GM19468 (cell line): ENCODE measurements at regions not wholly inside any gene's neighbourhood (a gene's known extent, or its start where the extent isn't known, plus 50 kb on each side); places are given as distances from the start of the nearest gene placed in this dataset.

Experiments used
- ATAC-seq: cut with Tn5 transposase; IDR thresholded peaks from one replicate; pipeline ENCODE4 v1.9.1; 2021; ENCODE audit warnings: mild to moderate bottlenecking, moderate library complexity, moderate number of reproducible peaks; ENCODE audit not compliant: unreplicated experiment; ENCODE audit errors: extremely low read depth

- no peak for ATAC-seq
These were observed 53.6 kb upstream of the DPT start for GRCh38 chr1:168782559-168783116.

DNA sequence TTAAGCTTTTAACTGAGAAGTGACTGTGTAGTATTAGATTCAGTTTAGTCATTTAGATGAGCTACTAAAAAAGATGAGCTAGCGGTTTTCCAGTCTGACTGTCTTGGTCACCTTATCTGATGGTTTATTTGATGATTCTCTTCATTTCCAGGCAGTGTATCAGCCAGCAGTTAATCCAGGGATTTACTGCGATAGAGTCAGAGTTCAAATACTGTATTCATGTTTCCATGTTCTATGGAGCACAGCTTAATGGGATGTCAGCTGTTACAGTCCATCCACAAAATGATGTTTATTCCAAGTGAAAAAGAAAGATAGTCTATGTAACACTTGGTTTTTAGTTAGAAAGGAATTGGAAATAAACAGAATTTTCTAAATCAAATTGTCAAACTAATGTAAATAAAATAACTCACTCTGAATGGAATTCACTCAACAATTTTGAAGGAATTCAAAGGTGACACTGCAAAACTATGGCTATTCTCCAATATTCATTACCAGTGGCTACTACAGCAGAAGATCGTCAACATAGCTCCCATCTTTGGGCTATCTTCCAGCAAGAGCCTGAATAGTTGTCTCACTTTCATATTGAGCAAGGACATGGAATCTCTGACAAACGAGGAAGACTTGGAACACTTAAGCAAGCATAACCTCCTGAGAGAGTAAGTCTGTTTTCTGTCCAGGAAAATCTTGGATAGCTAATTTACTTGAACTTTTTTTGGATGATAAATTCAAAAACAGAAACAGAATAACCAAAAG, 54.6 kb upstream of the DPT start:
- no peak for ATAC-seq

DNA sequence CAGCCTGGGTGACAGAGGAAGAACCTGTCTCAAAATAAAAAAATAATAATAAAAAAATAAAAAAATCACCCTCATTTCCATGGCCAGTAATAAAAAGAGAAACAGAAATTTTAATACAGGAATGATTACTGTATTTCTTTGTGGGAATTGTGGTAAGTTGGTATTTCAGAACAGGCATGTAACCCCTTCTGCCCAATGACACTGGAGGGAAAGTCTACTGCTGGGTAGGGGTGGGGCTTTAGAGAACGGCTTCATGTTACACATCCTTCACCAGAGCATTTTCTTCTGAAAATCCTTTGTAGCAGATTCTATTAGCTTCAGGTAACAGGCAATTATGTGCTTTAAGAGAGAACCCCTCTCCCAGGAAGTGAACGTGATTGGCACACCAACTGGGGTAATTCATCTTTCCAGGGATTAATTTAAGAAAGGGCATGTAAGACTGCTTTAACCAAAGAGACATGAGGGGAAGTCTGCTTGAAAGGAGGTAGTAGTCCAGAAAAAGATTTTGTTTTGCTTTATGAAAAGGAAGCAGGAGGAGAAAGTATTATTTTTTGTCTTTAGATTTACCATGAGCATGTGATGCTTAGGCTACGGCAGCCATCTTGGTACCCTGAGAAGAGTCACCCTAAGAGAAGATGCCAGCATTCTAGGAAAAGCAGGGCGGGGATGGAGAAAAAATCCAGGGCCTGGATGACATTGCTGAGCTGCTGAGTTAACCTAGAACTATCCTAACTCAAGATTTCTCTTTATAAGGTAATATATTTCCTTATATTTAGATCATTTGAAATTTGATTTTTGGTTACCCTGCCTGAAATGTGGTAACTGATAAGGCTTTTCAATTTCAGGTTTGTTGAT, 57.7 kb upstream of the DPT start:
- no peak for ATAC-seq

GRCh38 chr1:168788258-168788657, 59.3 kb upstream of the DPT start:
- no peak for ATAC-seq

- ATAC-seq: no peak
These were observed 60.5 kb upstream of the DPT start for GRCh38 chr1:168789501-168789900.

DNA sequence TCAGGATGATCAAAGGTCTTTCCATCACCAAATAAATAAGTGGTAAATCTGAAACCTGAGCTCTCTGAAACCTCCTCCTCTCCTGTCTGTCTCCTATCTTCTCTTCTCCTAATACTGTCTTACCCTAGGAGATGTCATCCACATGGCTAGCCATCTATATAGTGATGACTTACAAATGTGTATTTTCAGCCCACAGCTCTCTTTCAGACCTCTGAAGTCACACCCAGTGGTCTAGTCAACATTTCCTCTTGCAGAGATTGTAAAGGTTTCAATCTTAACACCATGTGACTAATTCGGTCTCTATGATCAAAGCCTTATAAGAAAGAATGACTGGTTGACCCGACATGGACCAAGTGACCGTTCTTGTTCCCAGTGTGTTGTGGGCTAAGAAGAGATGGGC, 63.1 kb upstream of the DPT start:
- ATAC-seq: no peak

- no peak for ATAC-seq
These were observed 63.7 kb upstream of the DPT start for GRCh38 chr1:168792592-168793125.

GRCh38 chr1:168794057-168794456, 65.1 kb upstream of the DPT start:
- ATAC-seq: no peak

DNA sequence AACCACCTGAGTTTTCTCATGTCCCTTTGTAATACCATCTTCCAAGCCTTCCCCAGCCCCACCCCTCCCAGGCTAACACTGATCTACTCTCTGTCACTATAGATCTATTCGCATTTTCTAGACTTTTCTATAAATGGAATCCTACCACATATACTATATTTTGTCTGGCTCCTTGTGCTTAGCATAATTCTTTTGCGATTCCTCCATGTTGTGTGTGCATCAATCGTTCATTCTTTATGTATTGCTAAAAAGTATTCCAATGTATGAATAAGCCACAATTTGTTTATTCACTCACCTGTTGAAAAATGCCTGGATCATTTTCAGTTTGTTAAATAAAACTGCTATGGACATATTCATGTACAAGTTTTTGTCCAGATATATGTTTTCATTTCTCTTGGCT, 66.7 kb upstream of the DPT start:
- no peak for ATAC-seq

- no peak for ATAC-seq
These were observed 71.1 kb upstream of the DPT start for GRCh38 chr1:168799927-168800605.

GRCh38 chr1:168801032-168801745, 72.2 kb upstream of the DPT start:
- ATAC-seq: no peak

- ATAC-seq: no peak
These were observed 75.0 kb upstream of the DPT start for GRCh38 chr1:168803806-168804510.

DNA sequence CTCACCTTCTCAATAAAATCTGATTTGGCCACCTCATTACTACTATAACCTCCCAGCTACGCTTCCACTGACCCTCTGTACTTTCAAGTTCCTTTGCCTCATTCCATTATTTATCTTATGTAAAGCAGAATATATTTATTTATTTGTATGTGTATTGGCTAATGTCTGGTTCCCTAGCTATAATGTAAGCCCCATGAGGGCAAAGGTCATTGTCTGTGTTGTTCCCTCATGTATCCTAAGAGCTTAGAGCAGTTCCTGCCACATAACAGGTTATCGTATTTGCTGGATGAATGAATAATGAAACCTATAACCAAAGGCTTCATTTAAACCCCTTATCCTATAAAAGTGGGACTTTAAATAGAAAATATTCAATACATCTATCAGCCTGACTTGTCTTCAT, 77.9 kb upstream of the DPT start:
- no peak for ATAC-seq

- no peak for ATAC-seq
These were observed 82.2 kb upstream of the DPT start for GRCh38 chr1:168811176-168811575.

- no peak for ATAC-seq
These were observed 90.7 kb upstream of the DPT start for GRCh38 chr1:168819668-168820067.

DNA sequence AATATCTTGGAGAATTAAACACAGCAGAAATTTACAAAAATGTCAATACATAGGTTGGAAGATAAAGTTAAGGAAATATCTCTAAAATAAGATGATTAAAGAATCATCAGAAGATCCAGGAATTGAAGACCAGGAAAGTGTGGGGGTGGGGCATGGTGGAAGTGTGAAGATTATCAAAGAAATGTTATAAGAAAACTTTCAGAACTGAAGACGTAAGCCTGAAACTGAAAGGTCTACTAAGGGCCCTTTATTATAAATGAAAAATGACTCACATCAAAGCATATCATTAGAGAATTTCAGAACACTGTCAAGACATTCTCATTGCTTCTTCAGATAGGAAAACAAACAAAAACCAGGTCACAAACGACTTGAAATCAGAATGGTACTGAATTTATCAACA, 92.4 kb upstream of the DPT start:
- no peak for ATAC-seq

DNA sequence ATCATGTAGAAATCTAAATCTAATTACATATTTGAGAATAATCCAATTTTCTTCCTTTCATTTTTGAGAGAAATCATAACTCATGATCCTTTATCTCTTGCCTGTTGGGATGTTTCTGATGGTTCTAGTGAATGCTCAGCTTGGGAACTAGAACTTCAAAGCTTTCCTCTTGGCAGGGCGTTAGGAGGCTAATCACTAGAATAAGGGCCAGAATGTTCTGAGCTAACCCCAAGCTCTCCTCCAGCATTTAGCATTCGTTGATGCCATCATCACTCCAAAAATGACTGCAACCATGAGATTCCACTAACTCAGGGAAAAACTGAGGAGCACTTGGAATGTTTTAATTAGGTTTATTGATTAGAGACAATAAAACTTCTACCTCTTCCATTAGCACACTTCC, 93.9 kb upstream of the DPT start:
- no peak for ATAC-seq

DNA sequence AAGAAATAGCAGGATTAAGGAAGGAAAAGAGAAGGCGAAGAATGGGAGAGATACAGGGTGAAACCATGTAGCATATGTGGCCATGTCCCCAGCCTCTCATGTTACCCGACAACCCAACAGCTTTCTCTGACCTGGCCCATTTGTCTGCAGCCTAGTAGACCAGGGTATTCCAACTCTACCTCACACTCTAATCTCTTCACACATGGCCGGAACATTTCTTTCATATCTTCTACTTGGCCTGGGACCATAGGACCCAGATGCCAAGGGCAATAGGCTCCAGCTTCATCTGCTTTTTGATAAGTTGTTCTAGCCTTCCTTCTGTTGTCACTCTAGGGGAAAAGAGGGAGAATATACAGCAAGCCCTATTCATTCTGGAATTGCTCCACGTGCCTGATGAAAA, 95.0 kb upstream of the DPT start:
- no peak for ATAC-seq

DNA sequence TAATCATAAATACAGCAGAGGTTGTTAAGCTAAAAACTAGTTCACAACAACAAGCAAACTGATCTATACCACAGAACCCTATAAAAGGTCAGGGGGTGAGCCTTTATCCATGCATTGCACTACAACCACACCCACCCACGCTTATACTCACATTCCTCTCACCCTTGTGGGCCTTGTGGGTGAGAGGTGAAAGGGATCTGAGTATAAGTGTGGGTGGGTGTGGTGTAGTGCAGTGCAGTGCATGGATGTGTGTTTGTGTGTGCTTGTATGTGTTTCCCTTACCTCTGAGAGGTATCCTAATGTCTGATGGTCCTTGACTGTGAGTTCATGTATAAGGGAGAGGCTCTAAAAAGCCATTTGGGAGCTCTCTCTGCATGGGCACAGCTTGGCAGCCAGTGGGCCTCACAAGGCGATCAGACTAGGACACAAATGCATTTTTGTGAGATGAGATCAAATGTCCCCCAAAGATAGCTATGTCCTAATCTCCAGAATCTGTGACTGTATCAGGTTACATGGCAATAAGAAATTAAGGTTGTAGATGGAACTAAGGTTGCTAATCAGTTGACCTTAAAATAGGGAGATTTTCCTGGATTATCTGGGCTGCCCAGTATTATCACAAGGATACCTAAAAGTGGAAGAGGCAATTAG, 95.5 kb upstream of the DPT start:
- ATAC-seq: no peak
